ENCODE measurements at regions not wholly inside any gene's neighbourhood (a gene's known extent, or its start where the extent isn't known, plus 50 kb on each side); places are given as distances from the start of the nearest gene placed in this dataset.
"Not testable (repeated sequence)": the region's sequence is repeated elsewhere in the genome, so short reads cannot be mapped to it uniquely, and the experiment has no call there.

DNA sequence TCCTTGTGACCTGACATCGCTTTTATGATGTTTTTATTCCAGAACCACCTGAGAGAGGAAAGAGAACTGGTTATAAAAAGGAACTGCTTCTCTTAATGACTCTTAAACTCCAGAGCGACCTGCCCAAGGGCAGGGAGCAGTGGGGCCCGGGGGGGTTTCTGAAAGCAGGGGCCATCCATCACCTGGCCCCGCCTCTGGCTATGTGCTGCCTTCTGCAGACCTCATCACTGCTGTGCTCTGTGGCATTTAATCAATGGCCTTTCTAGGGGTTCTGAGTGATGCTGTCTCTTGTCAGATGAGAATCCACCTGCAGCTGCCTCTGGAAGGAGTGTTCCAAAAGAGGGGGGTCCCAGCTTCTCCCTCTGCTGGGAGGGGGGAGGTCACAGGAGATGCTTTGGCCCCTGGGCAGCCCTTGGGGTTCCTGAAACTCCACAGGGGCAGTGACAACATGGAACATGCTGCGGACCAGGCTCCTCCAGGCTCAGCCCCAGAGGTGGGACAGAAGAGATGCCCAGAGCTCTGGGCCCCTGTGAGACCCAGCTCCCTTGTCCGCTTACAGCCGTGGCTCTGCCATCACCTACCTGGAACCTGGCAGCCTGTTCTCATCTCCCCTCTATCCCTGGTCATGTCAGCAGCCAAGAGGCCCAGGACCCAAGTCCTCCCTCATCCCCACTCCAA is 177.1 kb upstream of the SULF2 start:
- Histone ChIP-seq H3K4me1 (ENCODE audit: insufficient read depth, low read length, poor library complexity, severe bottlenecking) (no peaks in the 10 kb centered on the region), H3K36me3 (ENCODE audit: insufficient read depth, low read length) (no peaks in the 10 kb centered on the region), H3K9me2 (replicated peaks; ENCODE audit: low read depth, low read length) (no peaks in the 10 kb centered on the region), H4K20me1 (ENCODE audit: insufficient read depth, low read length, poor library complexity, severe bottlenecking) (no peaks in the 10 kb centered on the region), H3K79me2 (ENCODE audit: insufficient read depth, low read length) (no peaks in the 10 kb centered on the region), H3K9ac (ENCODE audit: low read depth, low read length, poor library complexity, severe bottlenecking) (no peak overlapping the region), H3K4me3 (ENCODE audit: low read length, poor library complexity, severe bottlenecking) (no peak overlapping the region), H3F3A (ENCODE audit: low read depth) (no peaks in the 10 kb centered on the region), H3K27me3 (ENCODE audit: insufficient read depth, low read length, poor library complexity, severe bottlenecking) (no peaks in the 10 kb centered on the region), H3K9me3 (ENCODE audit: insufficient read depth, low read depth, low read length) (no peaks in the 10 kb centered on the region), H3K4me2 (ENCODE audit: low read depth, low read length, poor library complexity, severe bottlenecking) (no peak overlapping the region), H2AFZ (ENCODE audit: low read length) (no peak overlapping the region)
- TF ChIP-seq, protein P1, sequence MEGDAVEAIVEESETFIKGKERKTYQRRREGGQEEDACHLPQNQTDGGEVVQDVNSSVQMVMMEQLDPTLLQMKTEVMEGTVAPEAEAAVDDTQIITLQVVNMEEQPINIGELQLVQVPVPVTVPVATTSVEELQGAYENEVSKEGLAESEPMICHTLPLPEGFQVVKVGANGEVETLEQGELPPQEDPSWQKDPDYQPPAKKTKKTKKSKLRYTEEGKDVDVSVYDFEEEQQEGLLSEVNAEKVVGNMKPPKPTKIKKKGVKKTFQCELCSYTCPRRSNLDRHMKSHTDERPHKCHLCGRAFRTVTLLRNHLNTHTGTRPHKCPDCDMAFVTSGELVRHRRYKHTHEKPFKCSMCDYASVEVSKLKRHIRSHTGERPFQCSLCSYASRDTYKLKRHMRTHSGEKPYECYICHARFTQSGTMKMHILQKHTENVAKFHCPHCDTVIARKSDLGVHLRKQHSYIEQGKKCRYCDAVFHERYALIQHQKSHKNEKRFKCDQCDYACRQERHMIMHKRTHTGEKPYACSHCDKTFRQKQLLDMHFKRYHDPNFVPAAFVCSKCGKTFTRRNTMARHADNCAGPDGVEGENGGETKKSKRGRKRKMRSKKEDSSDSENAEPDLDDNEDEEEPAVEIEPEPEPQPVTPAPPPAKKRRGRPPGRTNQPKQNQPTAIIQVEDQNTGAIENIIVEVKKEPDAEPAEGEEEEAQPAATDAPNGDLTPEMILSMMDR (conservative IDR thresholded peaks at IDR 0.05; ENCODE audit: low read length), result no peak
- TF ChIP-seq EZH2phosphoT487 (IDR thresholded peaks at IDR 0.05; ENCODE audit: borderline replicate concordance), result no peak

- H3K4me2 ChIP-seq (ENCODE audit: low read depth, low read length, poor library complexity, severe bottlenecking), result no peak overlapping the region
- no peak for TF ChIP-seq EZH2phosphoT487 (IDR thresholded peaks at IDR 0.05; ENCODE audit: borderline replicate concordance)
- H3K9ac ChIP-seq (ENCODE audit: low read depth, low read length, poor library complexity, severe bottlenecking), result no peak overlapping the region
- no peaks in the 10 kb centered on the region for H3K9me2 ChIP-seq (replicated peaks; ENCODE audit: low read depth, low read length)
- H3K79me2 ChIP-seq (ENCODE audit: insufficient read depth, low read length), result no peaks in the 10 kb centered on the region
- no peak overlapping the region for H3K4me3 ChIP-seq (ENCODE audit: low read length, poor library complexity, severe bottlenecking)
- H3F3A ChIP-seq (ENCODE audit: low read depth), result no peaks in the 10 kb centered on the region
- no peaks in the 10 kb centered on the region for H4K20me1 ChIP-seq (ENCODE audit: insufficient read depth, low read length, poor library complexity, severe bottlenecking)
- no peaks in the 10 kb centered on the region for H3K4me1 ChIP-seq (ENCODE audit: insufficient read depth, low read length, poor library complexity, severe bottlenecking)
- H3K27me3 ChIP-seq (ENCODE audit: insufficient read depth, low read length, poor library complexity, severe bottlenecking), result no peaks in the 10 kb centered on the region
- no peak overlapping the region for H2AFZ ChIP-seq (ENCODE audit: low read length)
- no peaks in the 10 kb centered on the region for H3K36me3 ChIP-seq (ENCODE audit: insufficient read depth, low read length)
- no peaks in the 10 kb centered on the region; the same call in 1 of the 2 replicates for H3K9me3 ChIP-seq (ENCODE audit: insufficient read depth, low read depth, low read length)
These were observed 175.7 kb upstream of the SULF2 start for GRCh38 chr20:47960769-47961541.

GRCh38 chr20:47960277-47960676 is 175.0 kb upstream of the SULF2 start:
- Histone ChIP-seq H3K4me2 (ENCODE audit: low read depth, low read length, poor library complexity, severe bottlenecking) (no peak overlapping the region), H3K79me2 (ENCODE audit: insufficient read depth, low read length) (no peaks in the 10 kb centered on the region), H3K4me3 (ENCODE audit: low read length, poor library complexity, severe bottlenecking) (no peak overlapping the region), H3K4me1 (ENCODE audit: insufficient read depth, low read length, poor library complexity, severe bottlenecking) (no peaks in the 10 kb centered on the region), H3K9ac (ENCODE audit: low read depth, low read length, poor library complexity, severe bottlenecking) (no peak overlapping the region), H3K27me3 (ENCODE audit: insufficient read depth, low read length, poor library complexity, severe bottlenecking) (no peaks in the 10 kb centered on the region), H3K9me2 (replicated peaks; ENCODE audit: low read depth, low read length) (no peaks in the 10 kb centered on the region), H3K36me3 (ENCODE audit: insufficient read depth, low read length) (no peaks in the 10 kb centered on the region), H3K9me3 (ENCODE audit: insufficient read depth, low read depth, low read length) (no peaks in the 10 kb centered on the region; the same call in 1 of the 2 replicates), H2AFZ (ENCODE audit: low read length) (no peak overlapping the region), H4K20me1 (ENCODE audit: insufficient read depth, low read length, poor library complexity, severe bottlenecking) (no peaks in the 10 kb centered on the region), H3F3A (ENCODE audit: low read depth) (no peaks in the 10 kb centered on the region)
- TF ChIP-seq, protein P1 (conservative IDR thresholded peaks at IDR 0.05; ENCODE audit: low read length), result no peak
- no peak for TF ChIP-seq EZH2phosphoT487 (IDR thresholded peaks at IDR 0.05; ENCODE audit: borderline replicate concordance)

DNA sequence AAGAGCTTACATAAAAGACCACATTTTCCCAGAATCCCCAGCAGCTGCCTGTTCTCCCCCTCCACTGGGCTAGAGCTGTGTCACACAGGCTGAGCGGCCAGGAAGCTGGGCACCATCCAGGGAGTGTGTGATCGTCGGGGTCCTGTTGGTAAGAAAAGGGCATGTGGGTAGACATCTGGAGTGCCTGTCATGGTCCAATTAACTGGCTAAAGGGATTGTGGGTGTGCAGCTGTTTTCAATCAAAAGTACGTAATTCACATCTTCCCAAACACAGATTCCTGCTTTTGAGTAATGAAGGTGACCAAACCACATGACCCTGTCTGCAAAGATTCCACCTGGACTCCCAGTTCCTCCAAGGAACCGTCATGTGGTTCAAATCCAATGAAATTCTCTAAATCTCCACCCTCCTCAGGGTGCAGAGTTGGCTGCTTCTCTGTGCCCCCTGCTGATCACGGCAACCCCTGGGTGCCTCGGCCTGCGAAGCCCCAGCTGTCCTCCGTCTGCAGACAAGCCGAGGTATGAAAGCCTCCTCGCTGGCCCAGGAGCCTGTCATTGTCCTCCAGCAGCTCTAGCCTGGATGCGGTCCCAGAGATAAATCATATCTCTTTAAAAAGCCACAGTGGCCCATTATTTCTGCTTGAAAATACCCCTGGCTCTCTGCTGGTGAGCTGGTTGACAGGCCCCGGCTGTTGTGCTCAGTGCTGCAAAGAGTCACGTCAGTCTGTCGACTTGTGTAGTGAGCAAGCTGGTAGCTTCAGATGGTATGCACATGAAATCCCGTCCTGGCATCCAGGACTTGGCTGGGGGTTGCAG is 172.9 kb upstream of the SULF2 start:
- not testable (repeated sequence) for H3K4me1 ChIP-seq (ENCODE audit: insufficient read depth, low read length, poor library complexity, severe bottlenecking); H3K79me2 ChIP-seq (ENCODE audit: insufficient read depth, low read length); H3F3A ChIP-seq (ENCODE audit: low read depth); H3K9ac ChIP-seq (ENCODE audit: low read depth, low read length, poor library complexity, severe bottlenecking); H3K27me3 ChIP-seq (ENCODE audit: insufficient read depth, low read length, poor library complexity, severe bottlenecking); H4K20me1 ChIP-seq (ENCODE audit: insufficient read depth, low read length, poor library complexity, severe bottlenecking); H3K9me2 ChIP-seq (replicated peaks; ENCODE audit: low read depth, low read length); H3K4me2 ChIP-seq (ENCODE audit: low read depth, low read length, poor library complexity, severe bottlenecking); H3K9me3 ChIP-seq (ENCODE audit: insufficient read depth, low read depth, low read length); H3K4me3 ChIP-seq (ENCODE audit: low read length, poor library complexity, severe bottlenecking); H3K36me3 ChIP-seq (ENCODE audit: insufficient read depth, low read length); H2AFZ ChIP-seq (ENCODE audit: low read length)
